Gastroesophageal sphincter (tissue), 4 donors: ENCODE measurements at regions not wholly inside any gene's neighbourhood (a gene's known extent, or its start where the extent isn't known, plus 50 kb on each side); places are given as distances from the start of the nearest gene placed in this dataset.

Source experiments
- ATAC-seq: fragments of 150-250 bp; one replicate; pipeline ENCODE4 v1.9.1; 2016; ENCODE audit warnings: mild to moderate bottlenecking, moderate library complexity
- H3K27ac ChIP-seq, 4 donors: fragments of 200-600 bp; sonication (generic) in 3 of 4; 1 replicate in 3 of 4; 2 replicates in 1 of 4; pipeline ENCODE4 v1.5.1; 2016 to 2019
- H3K27me3 ChIP-seq: fragments of 200-600 bp; sonication (generic); one replicate; pipeline ENCODE4 v1.5.1; 2019
- H3K36me3 ChIP-seq, 2 donors: fragments of 200-600 bp; sonication (generic); one replicate each; pipeline ENCODE4 v1.5.1; 2019; ENCODE audit warnings: control low read depth in 1 of 2
- H3K4me1 ChIP-seq, 3 donors: fragments of 200-600 bp; sonication (generic); 1 replicate in 2 of 3; 2 replicates in 1 of 3; pipeline ENCODE4 v1.5.1; 2016 to 2019; ENCODE audit warnings: control low read depth in 2 of 3
- H3K4me3 ChIP-seq, 2 donors: fragments of 200-600 bp; sonication (generic); one replicate each; pipeline ENCODE4 v1.5.1; 2019; ENCODE audit warnings: mild to moderate bottlenecking in 1 of 2, moderate library complexity in 1 of 2
- H3K9me3 ChIP-seq, 3 donors: fragments of 200-600 bp; sonication (generic); one replicate each; pipeline ENCODE4 v1.5.1; 2017 to 2019; ENCODE audit warnings: control low read depth in 2 of 3
- CTCF ChIP-seq, 4 experiments: fragments of 200-600 bp in 2 of 4; fragments of 450-650 bp in 2 of 4; sonication (generic) in 1 of 4; IDR thresholded peaks; one replicate each; pipeline ENCODE4 v1.5.1; 2017 to 2019; ENCODE audit warnings: antibody characterized with exemption in 4 of 4, mild to moderate bottlenecking in 2 of 4, moderate library complexity in 2 of 4
- EP300 ChIP-seq: sonication (generic); formaldehyde crosslinking; IDR thresholded peaks from one replicate; pipeline ENCODE4 v1.6.1; 2017; ENCODE audit warnings: antibody characterized with exemption, mild to moderate bottlenecking
- POLR2A ChIP-seq, 2 donors: fragments of 450-650 bp; IDR thresholded peaks; one replicate each; pipeline ENCODE4 v1.6.1; 2017; ENCODE audit warnings: antibody characterized with exemption in 2 of 2, mild to moderate bottlenecking in 2 of 2, moderate library complexity in 1 of 2
- POLR2AphosphoS5 ChIP-seq: sonication (generic); formaldehyde crosslinking; IDR thresholded peaks from one replicate; pipeline ENCODE4 v1.6.1; 2017; ENCODE audit warnings: antibody characterized with exemption
- WGBS, 2 donors: methylation state at CpG; one replicate each; pipeline ENCODE4 v1.1.5; 2018; ENCODE audit warnings: low coverage in 1 of 2; 5-methylcytosine and 5-hydroxymethylcytosine counted together

- WGBS, 2 donors, result 82 to 100% methylated on average over 3 to 4 of the region's 4 CpGs
- ATAC-seq, result no peak
- Histone ChIP-seq H3K4me1 (no peaks in the 10 kb centered on the region), H3K27ac (no peak overlapping the region), H3K27me3 (no peaks in the 10 kb centered on the region), H3K4me3 (no peak overlapping the region), H3K9me3 (no peaks in the 10 kb centered on the region), H3K36me3 (no peaks in the 10 kb centered on the region)
- TF ChIP-seq POLR2AphosphoS5 (no peak), CTCF (IDR thresholded peaks at IDR 0.05) (no peak), EP300 (no peak), POLR2A (IDR thresholded peaks at IDR 0.05) (no peak)
These were observed 443.7 kb downstream of the ARHGEF28 start for GRCh38 chr5:74069741-74070140.

GRCh38 chr5:74067748-74068541, 441.9 kb downstream of the ARHGEF28 start:
- H3K9me3 ChIP-seq, result no peaks in the 10 kb centered on the region
- H3K4me3 ChIP-seq, result no peak overlapping the region
- WGBS, 2 donors, result 69 to 90% methylated on average over 5 of the region's 5 CpGs
- no peaks in the 10 kb centered on the region for H3K4me1 ChIP-seq
- TF ChIP-seq POLR2AphosphoS5, result no peak
- TF ChIP-seq POLR2A (IDR thresholded peaks at IDR 0.05), result no peak
- no peak for TF ChIP-seq CTCF (IDR thresholded peaks at IDR 0.05)
- TF ChIP-seq EP300, result no peak
- no peaks in the 10 kb centered on the region for H3K27me3 ChIP-seq
- H3K27ac ChIP-seq, result no peak overlapping the region
- H3K36me3 ChIP-seq, result no peaks in the 10 kb centered on the region
- no peak for ATAC-seq

GRCh38 chr5:74064911-74065310, 438.9 kb downstream of the ARHGEF28 start:
- H3K27ac ChIP-seq, result no peak overlapping the region
- no peaks in the 10 kb centered on the region for H3K4me1 ChIP-seq
- no peaks in the 10 kb centered on the region for H3K27me3 ChIP-seq
- no peak for TF ChIP-seq POLR2A (IDR thresholded peaks at IDR 0.05)
- TF ChIP-seq POLR2AphosphoS5, result no peak
- no peak for TF ChIP-seq EP300
- H3K36me3 ChIP-seq, result no peaks in the 10 kb centered on the region
- no peaks in the 10 kb centered on the region for H3K9me3 ChIP-seq
- WGBS, 2 donors, result 65 to 89% methylated on average over 3 of the region's 3 CpGs
- H3K4me3 ChIP-seq, result no peak overlapping the region
- no peak for ATAC-seq

- no peak for TF ChIP-seq POLR2A (IDR thresholded peaks at IDR 0.05)
- TF ChIP-seq POLR2AphosphoS5, result no peak
- TF ChIP-seq EP300, result no peak
- no peak for TF ChIP-seq CTCF (IDR thresholded peaks at IDR 0.05)
These were observed 438.2 kb downstream of the ARHGEF28 start for GRCh38 chr5:74064225-74064624.

GRCh38 chr5:74063821-74064220, 437.8 kb downstream of the ARHGEF28 start:
- Histone ChIP-seq H3K27me3 (no peaks in the 10 kb centered on the region), H3K4me1 (no peaks in the 10 kb centered on the region), H3K4me3 (no peak overlapping the region), H3K36me3 (no peaks in the 10 kb centered on the region), H3K9me3 (no peaks in the 10 kb centered on the region), H3K27ac (no peak overlapping the region)
- no peak for ATAC-seq
- WGBS, 2 donors, result 75 to 82% methylated on average over 2 to 3 of the region's 3 CpGs
- TF ChIP-seq POLR2AphosphoS5, result no peak
- TF ChIP-seq CTCF (IDR thresholded peaks at IDR 0.05), result no peak
- TF ChIP-seq EP300, result no peak
- no peak for TF ChIP-seq POLR2A (IDR thresholded peaks at IDR 0.05)

More at GRCh38 chr5:74064225-74064624, 438.2 kb downstream of the ARHGEF28 start:
- H3K36me3 ChIP-seq, result no peaks in the 10 kb centered on the region
- no peaks in the 10 kb centered on the region for H3K27me3 ChIP-seq
- no peak overlapping the region for H3K27ac ChIP-seq
- ATAC-seq, result no peak
- H3K4me1 ChIP-seq, result no peaks in the 10 kb centered on the region
- H3K9me3 ChIP-seq, result no peaks in the 10 kb centered on the region
- H3K4me3 ChIP-seq, result no peak overlapping the region
